Endothelial cell of umbilical vein (primary cell): ENCODE measurements at regions not wholly inside any gene's neighbourhood (a gene's known extent, or its start where the extent isn't known, plus 50 kb on each side); places are given as distances from the start of the nearest gene placed in this dataset.

ENCODE experiments used
- BruUV-seq: library from RNA; stranded (reverse); fragments of 400-500 nt; replicated peaks from 2 replicates; lab custom pipeline; 2021; lab: Mats Ljungman, UMichigan
- CTCF ChIA-PET: fragments of 300-600, 350-600 bp; sonication (Branson Sonifier 250); formaldehyde crosslinking; loops from one replicate; lab custom pipeline; 2021; ENCODE audit warnings: antibody characterized with exemption, inconsistent platforms; lab: Charles Lee
- POLR2A ChIA-PET: fragments of 300-600, 350-600 bp; sonication (Branson Sonifier 250); formaldehyde crosslinking; loops from one replicate; lab custom pipeline; 2021; ENCODE audit warnings: antibody characterized with exemption, inconsistent platforms; lab: Charles Lee
- DNase-seq: peaks from one replicate; pipeline ENCODE4 v3.0.0-alpha.2; 2011; ENCODE audit warnings: low read depth, low spot score
- FAIRE-seq: peaks from 2 replicates; lab custom pipeline; 2011; peaks lifted over from hg19 to GRCh38; lab: Jason Lieb, UNC
- H2AFZ ChIP-seq: 2 replicates; pipeline ENCODE4 v1.6.0; 2012; ENCODE audit warnings: low read depth, low read length, control low read depth, inconsistent platforms
- H3K27ac ChIP-seq: 2 replicates; pipeline ENCODE4 v1.5.1; 2011; ENCODE audit warnings: low read depth, mild to moderate bottlenecking, control low read depth, low read length, moderate library complexity; ENCODE audit not compliant: insufficient read depth
- H3K27me3 ChIP-seq, 2 experiments: 2 replicates each; pipeline versions ENCODE4 v1.6.0 to v1.6.1; 2011; ENCODE audit warnings: low read length in 2 of 2, mixed read lengths in 1 of 2; ENCODE audit not compliant: control insufficient read depth in 2 of 2, insufficient read depth in 2 of 2
- H3K36me3 ChIP-seq, 2 experiments: 2 replicates in 1 of 2; 3 replicates in 1 of 2; pipeline ENCODE4 v1.5.1; 2011; ENCODE audit warnings: low read length in 2 of 2, mild to moderate bottlenecking in 1 of 2, moderate library complexity in 1 of 2; ENCODE audit not compliant: control insufficient read depth in 2 of 2, insufficient read depth in 2 of 2; ENCODE audit errors: extremely low read depth in 1 of 2
- H3K4me1 ChIP-seq: 3 replicates; pipeline ENCODE4 v1.5.1; 2011; ENCODE audit warnings: mild to moderate bottlenecking, low read length; ENCODE audit not compliant: control insufficient read depth, insufficient read depth; ENCODE audit errors: extremely low read depth
- H3K4me2 ChIP-seq: 2 replicates; pipeline ENCODE4 v1.6.1; 2011; ENCODE audit warnings: low read length, control low read depth, mixed read lengths; ENCODE audit not compliant: insufficient read depth
- H3K4me3 ChIP-seq, 3 experiments: fragments of 200-600 bp in 1 of 3; sonication (generic), shearing (Covaris generic) in 1 of 3; replicated peaks in 1 of 3; 2 replicates each; pipeline ENCODE4 v1.5.1; 2011 to 2016; ENCODE audit warnings: control low read depth in 3 of 3, low read length in 3 of 3, mild to moderate bottlenecking in 2 of 3, inconsistent platforms in 1 of 3, low read depth in 1 of 3, moderate library complexity in 1 of 3; ENCODE audit not compliant: insufficient read depth in 1 of 3
- H3K79me2 ChIP-seq: 2 replicates; pipeline ENCODE4 v1.6.0; 2012; ENCODE audit warnings: low read length, inconsistent platforms; ENCODE audit not compliant: control insufficient read depth, insufficient read depth
- H3K9ac ChIP-seq: replicated peaks from 2 replicates; pipeline ENCODE3; 2011; ENCODE audit warnings: low read length, control low read depth; ENCODE audit not compliant: insufficient read depth; ENCODE audit errors: extremely low read depth
- H3K9me1 ChIP-seq: replicated peaks from 3 replicates; pipeline ENCODE4 v1.6.0; 2011; ENCODE audit warnings: mild to moderate bottlenecking, low read length; ENCODE audit not compliant: control insufficient read depth, insufficient read depth; ENCODE audit errors: extremely low read depth
- H3K9me3 ChIP-seq: replicated peaks from 2 replicates; pipeline ENCODE4 v1.5.1; 2012; ENCODE audit warnings: low read length, inconsistent platforms; ENCODE audit not compliant: control insufficient read depth, insufficient read depth
- H4K20me1 ChIP-seq: replicated peaks from 2 replicates; pipeline ENCODE3; 2011; ENCODE audit warnings: mild to moderate bottlenecking, low read length; ENCODE audit not compliant: control insufficient read depth, insufficient read depth; ENCODE audit errors: extremely low read depth
- CTCF ChIP-seq, 2 donors: IDR thresholded peaks; 1 replicate in 1 of 2; 2 replicates in 1 of 2; pipeline ENCODE4 v1.5.1; 2011; ENCODE audit warnings: low read length in 2 of 2, mild to moderate bottlenecking in 2 of 2, moderate library complexity in 2 of 2, control low read depth in 1 of 2, inconsistent platforms in 1 of 2, low read depth in 1 of 2; ENCODE audit not compliant: insufficient read depth in 1 of 2; ENCODE audit errors: extremely low read depth in 1 of 2
- EZH2 ChIP-seq: IDR thresholded peaks from 2 replicates; pipeline ENCODE4 v1.6.1; 2012; ENCODE audit warnings: borderline replicate concordance, low read depth, mild to moderate bottlenecking, moderate library complexity, low read length, inconsistent platforms; ENCODE audit not compliant: severe bottlenecking
- FOS ChIP-seq: IDR thresholded peaks from 2 replicates; pipeline ENCODE4 v1.6.1; 2011; ENCODE audit warnings: mild to moderate bottlenecking, low read length, moderate library complexity, borderline replicate concordance; ENCODE audit not compliant: insufficient read depth
- GATA2 ChIP-seq: IDR thresholded peaks from 2 replicates; pipeline ENCODE4 v1.7.0; 2011; ENCODE audit warnings: low read depth, mild to moderate bottlenecking, moderate library complexity, mixed read lengths, low read length; ENCODE audit not compliant: insufficient read length, insufficient read depth
- JUN ChIP-seq: IDR thresholded peaks from 2 replicates; pipeline ENCODE4 v1.6.1; 2011; ENCODE audit warnings: borderline replicate concordance, low read depth; ENCODE audit not compliant: insufficient read length, insufficient read depth
- MYC ChIP-seq: IDR thresholded peaks from one replicate; pipeline ENCODE4 v1.6.1; 2011; ENCODE audit warnings: mild to moderate bottlenecking, low read depth, low read length
- POLR2A ChIP-seq: IDR thresholded peaks from 2 replicates; pipeline ENCODE4 v1.6.1; 2012; ENCODE audit warnings: low read depth, mild to moderate bottlenecking, control low read depth, low read length
- POLR2AphosphoS5 ChIP-seq: IDR thresholded peaks from 2 replicates; pipeline ENCODE4 v1.6.1; 2012; ENCODE audit warnings: low read depth, mild to moderate bottlenecking, control low read depth, low read length, moderate library complexity; ENCODE audit not compliant: insufficient read depth
- dilution Hi-C: fragments of 300-500 bp; cut with MboI; formaldehyde crosslinking; loops from one replicate; pipeline ENCODE4 v1.15.0; 2019; ENCODE audit warnings: low sequenced_read_pairs; ENCODE audit not compliant: extremely low pct_ligation_motif_present
- intact Hi-C: fragments of 100-400 bp; cut with micrococcal nuclease; formaldehyde crosslinking; loops from one replicate; pipeline ENCODE4 v1.10.0; 2022
- TF ChIP-seq, protein P1 (sequence below): IDR thresholded peaks from 2 replicates; pipeline ENCODE4 v1.6.1; 2011; ENCODE audit not compliant: insufficient read depth, insufficient read length

- intact Hi-C loops = no loop called here
- no peak overlapping the region for H2AFZ ChIP-seq
- POLR2A ChIA-PET = no interaction called here
- no peaks in the 10 kb centered on the region for H3K9me1 ChIP-seq
- no peaks in the 10 kb centered on the region for H3K4me1 ChIP-seq
- DNase-seq = peak; percentile 16
- no TSS peak for BruUV-seq
- H3K9me3 ChIP-seq = no peaks in the 10 kb centered on the region
- no peaks in the 10 kb centered on the region for H3K79me2 ChIP-seq
- no peak overlapping the region for H3K9ac ChIP-seq
- H3K4me3 ChIP-seq = no peak overlapping the region
- no peak for TF ChIP-seq GATA2
- no peak for TF ChIP-seq POLR2A
- no peak for TF ChIP-seq FOS
- TF ChIP-seq, protein P1, sequence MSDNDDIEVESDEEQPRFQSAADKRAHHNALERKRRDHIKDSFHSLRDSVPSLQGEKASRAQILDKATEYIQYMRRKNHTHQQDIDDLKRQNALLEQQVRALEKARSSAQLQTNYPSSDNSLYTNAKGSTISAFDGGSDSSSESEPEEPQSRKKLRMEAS = no peak
- no peak for TF ChIP-seq CTCF (IDR thresholded peaks at IDR 0.05; ENCODE audit: extremely low read depth in 1 of 2, insufficient read depth in 1 of 2, low read depth in 1 of 2, low read length in 2 of 2)
- TF ChIP-seq EZH2 = no peak
- no peak for TF ChIP-seq JUN
- TF ChIP-seq POLR2AphosphoS5 = no peak
- TF ChIP-seq MYC = no peak
- H3K4me2 ChIP-seq = no peak overlapping the region
- no peak overlapping the region for H3K27ac ChIP-seq
- H3K27me3 ChIP-seq = no peaks in the 10 kb centered on the region
- CTCF ChIA-PET = no interaction called here
- no peak for FAIRE-seq
- H3K36me3 ChIP-seq = no peaks in the 10 kb centered on the region
- dilution Hi-C loops = no loop called here
- H4K20me1 ChIP-seq = no peaks in the 10 kb centered on the region
These were observed 978.1 kb upstream of the ALCAM start for GRCh38 chr3:104388619-104389018.
